Lower lobe of right lung (tissue), 2 donors: ENCODE measurements at regions not wholly inside any gene's neighbourhood (a gene's known extent, or its start where the extent isn't known, plus 50 kb on each side); places are given as distances from the start of the nearest gene placed in this dataset.

Experiments
- ATAC-seq, 2 donors: fragments of 200-7000 bp; cut with Tn5 transposase; one replicate each; pipeline ENCODE4 v1.9.1; 2020 to 2022; ENCODE audit warnings: mild to moderate bottlenecking in 2 of 2, moderate library complexity in 2 of 2
- DNase-seq: peaks from one replicate; pipeline ENCODE4 v3.0.0-alpha.2; 2020
- H3K27ac ChIP-seq: fragments of 200-600 bp; one replicate; pipeline ENCODE4 v1.8.0; 2022
- H3K27me3 ChIP-seq: fragments of 200-600 bp; one replicate; pipeline ENCODE4 v1.8.0; 2022; ENCODE audit warnings: low read depth
- H3K36me3 ChIP-seq: fragments of 200-600 bp; one replicate; pipeline ENCODE4 v1.8.0; 2022; ENCODE audit warnings: mild to moderate bottlenecking
- H3K4me1 ChIP-seq: fragments of 200-600 bp; one replicate; pipeline ENCODE4 v1.8.0; 2022
- H3K4me3 ChIP-seq: fragments of 200-600 bp; one replicate; pipeline ENCODE4 v1.8.0; 2022; ENCODE audit warnings: mild to moderate bottlenecking
- H3K9me3 ChIP-seq: fragments of 200-600 bp; one replicate; pipeline ENCODE4 v1.8.0; 2022
- CTCF ChIP-seq: fragments of 200-600 bp; IDR thresholded peaks from one replicate; pipeline ENCODE4 v1.8.0; 2022; ENCODE audit warnings: antibody characterized with exemption, mild to moderate bottlenecking
- intact Hi-C: fragments of 100-400 bp; cut with DNase I; formaldehyde crosslinking; loops from one replicate; pipeline ENCODE4 v1.11.0; 2022
- donor health status: DM: no; HTN: yes; CAD: no; lungs with severe emphysema.

GRCh38 chr2:148578493-148578884, 66.1 kb upstream of the EPC2 start:
- Histone ChIP-seq H3K9me3 (no peaks in the 10 kb centered on the region), H3K27ac (no peak overlapping the region), H3K36me3 (no peaks in the 10 kb centered on the region), H3K4me1 (no peaks in the 10 kb centered on the region), H3K27me3 (no peaks in the 10 kb centered on the region), H3K4me3 (no peak overlapping the region)
- intact Hi-C loops = no loop called here
- no peak for TF ChIP-seq CTCF
- no peak for ATAC-seq
- no peak for DNase-seq

- Histone ChIP-seq H3K36me3 (no peaks in the 10 kb centered on the region), H3K4me1 (no peaks in the 10 kb centered on the region), H3K4me3 (no peak overlapping the region), H3K27me3 (no peaks in the 10 kb centered on the region), H3K27ac (no peak overlapping the region), H3K9me3 (no peaks in the 10 kb centered on the region)
- intact Hi-C loops = no loop called here
- no peak for TF ChIP-seq CTCF
- no peak for ATAC-seq
- DNase-seq = no peak
Observed at GRCh38 chr2:148582679-148583511, 61.7 kb upstream of the EPC2 start.

DNA sequence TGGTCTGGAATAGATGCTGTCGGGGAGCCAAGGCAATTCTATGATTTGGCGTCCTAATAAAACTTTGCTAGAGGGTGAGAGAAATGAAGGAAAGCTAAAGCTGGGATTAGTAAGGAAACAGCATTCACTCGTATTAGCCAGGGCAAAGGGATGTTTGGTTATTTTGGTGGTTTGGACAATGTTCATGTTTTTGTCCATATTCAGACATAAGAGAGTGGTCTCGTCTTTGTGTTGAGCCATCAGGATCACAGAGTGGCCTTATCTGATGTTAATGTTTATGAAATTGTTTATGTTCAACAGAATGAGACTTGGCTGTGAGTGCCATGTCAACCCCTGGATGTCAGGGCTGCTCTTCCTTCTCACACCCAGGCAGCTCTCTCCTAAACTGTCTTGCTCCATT, 58.9 kb upstream of the EPC2 start:
- no peak for TF ChIP-seq CTCF
- no peaks in the 10 kb centered on the region for H3K4me1 ChIP-seq
- intact Hi-C loops = no loop called here
- H3K4me3 ChIP-seq = no peak overlapping the region
- no peaks in the 10 kb centered on the region for H3K9me3 ChIP-seq
- H3K27ac ChIP-seq = no peak overlapping the region
- no peak for ATAC-seq
- no peaks in the 10 kb centered on the region for H3K27me3 ChIP-seq
- DNase-seq = no peak
- H3K36me3 ChIP-seq = no peaks in the 10 kb centered on the region

DNA sequence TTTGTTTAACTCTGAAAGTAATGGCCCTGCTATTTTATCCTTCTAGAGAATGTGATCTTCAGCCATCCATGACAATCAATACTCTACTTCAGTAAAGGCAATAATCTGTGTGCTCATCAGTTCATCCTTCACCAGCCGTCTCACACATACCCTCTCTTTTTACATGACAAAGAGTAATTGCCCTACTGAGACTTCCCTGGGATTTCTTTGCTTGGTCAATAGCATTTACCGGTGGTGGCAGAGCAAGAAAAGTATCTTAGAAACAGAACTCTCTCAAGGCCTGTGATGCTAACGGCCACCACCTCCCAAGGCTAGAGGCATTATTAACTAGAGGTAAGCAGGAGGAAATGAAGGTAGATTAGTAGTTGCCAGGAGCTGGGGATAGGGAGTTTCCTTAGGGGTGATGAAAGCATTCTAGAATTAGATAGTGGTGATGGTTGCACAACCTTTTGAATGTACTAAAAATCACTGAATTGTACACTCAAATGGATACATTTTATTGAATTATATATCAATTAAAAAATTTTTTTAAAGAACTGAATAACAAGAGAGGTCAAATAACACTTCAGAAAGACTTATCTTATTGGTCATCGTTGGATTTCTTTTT, 57.9 kb upstream of the EPC2 start:
- TF ChIP-seq CTCF = no peak
- H3K4me1 ChIP-seq = no peaks in the 10 kb centered on the region
- no peak for ATAC-seq
- no peak overlapping the region for H3K27ac ChIP-seq
- intact Hi-C loops = no loop called here
- H3K9me3 ChIP-seq = no peaks in the 10 kb centered on the region
- H3K27me3 ChIP-seq = no peaks in the 10 kb centered on the region
- no peak overlapping the region for H3K4me3 ChIP-seq
- no peaks in the 10 kb centered on the region for H3K36me3 ChIP-seq
- DNase-seq = no peak

DNA sequence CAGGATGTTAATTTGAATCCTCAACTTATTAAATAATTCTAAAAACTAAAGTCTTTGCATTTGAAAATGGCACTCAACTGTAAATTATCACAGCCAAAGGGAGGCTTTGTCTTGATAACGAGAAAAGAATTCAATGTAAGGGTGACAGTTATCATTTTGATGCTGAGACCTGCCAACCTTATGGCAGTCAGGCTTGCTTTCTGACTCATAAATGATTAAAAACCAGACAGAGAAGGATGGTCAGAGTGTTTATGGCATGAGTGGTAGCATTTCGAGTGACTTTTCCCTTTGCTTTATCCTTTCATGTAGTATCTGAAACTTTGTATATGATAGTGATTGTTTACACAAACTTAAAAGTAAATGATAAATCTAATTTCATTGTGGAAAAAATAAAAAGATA, 53.9 kb upstream of the EPC2 start:
- no peak overlapping the region for H3K4me3 ChIP-seq
- H3K4me1 ChIP-seq = no peaks in the 10 kb centered on the region
- H3K27ac ChIP-seq = no peak overlapping the region
- H3K9me3 ChIP-seq = no peaks in the 10 kb centered on the region
- DNase-seq = no peak
- H3K27me3 ChIP-seq = no peaks in the 10 kb centered on the region
- no peaks in the 10 kb centered on the region for H3K36me3 ChIP-seq
- TF ChIP-seq CTCF = no peak
- ATAC-seq = no peak
- intact Hi-C loops = no loop called here
